SK-N-DZ (cell line): ENCODE measurements at regions not wholly inside any gene's neighbourhood (a gene's known extent, or its start where the extent isn't known, plus 50 kb on each side); places are given as distances from the start of the nearest gene placed in this dataset.
A peak's percentile ranks its signal among the peaks of the same experiment; 100 is the strongest.

ENCODE experiments used
- DNase-seq: peaks from one replicate; pipeline ENCODE4 v3.0.0-alpha.2; 2015; ENCODE audit warnings: low spot score

DNA sequence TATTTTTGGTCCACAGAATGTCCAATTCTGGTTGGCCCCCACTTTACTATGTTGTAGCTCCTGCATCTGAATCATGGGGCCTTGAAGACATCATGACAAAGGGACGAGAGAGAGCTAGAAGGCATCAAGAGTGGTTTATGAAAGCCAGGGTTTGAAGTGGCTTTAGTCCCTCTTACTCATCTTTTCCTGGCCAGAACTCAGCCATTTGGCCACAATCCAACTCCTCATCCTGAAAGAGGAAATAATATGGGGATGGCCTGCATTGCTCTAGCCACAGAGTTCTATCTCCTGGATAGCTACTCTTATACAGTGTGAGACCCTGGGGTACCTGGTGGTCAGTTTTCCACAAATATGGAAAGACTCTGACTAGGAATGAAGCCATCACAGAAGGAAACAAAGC is 418.9 kb downstream of the XPNPEP1 start:
- DNase-seq: no peak

DNA sequence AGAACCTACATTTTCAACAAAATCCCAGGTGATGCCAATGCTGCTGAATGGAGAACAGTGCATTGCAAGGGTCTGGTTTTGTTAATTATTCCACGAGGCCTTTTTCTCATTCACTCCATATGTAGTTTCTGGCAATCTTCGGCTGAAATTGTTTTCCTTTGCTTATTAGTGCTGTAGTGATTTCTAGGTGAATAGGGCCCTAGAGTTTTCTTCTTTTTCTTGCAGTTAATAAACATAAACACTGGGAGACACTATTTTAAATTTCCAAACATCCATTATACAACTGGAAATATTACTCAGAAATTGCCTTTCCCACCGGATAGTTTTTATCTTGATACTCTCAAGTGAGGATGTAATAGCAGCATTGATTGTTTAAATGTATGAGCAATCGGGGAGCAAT is 435.6 kb downstream of the XPNPEP1 start:
- DNase-seq: no peak

DNA sequence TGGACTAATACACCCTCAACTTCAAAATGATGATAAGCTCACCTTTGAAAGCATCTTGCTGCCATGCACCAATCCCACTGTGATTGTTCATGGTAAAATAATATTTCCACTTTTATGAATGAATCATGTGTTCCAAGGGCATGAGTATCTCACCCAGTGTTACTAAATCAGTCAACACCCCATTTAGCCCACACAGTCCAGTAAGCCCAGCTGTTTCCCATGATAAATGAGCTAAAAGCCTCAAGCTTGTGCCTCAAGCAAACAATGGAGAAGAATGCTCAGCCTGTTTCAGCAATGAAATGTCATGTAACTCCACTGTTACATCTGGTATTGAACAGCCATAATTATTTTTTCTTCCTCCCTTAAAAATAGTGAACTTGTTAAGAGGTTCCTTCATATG is 442.5 kb downstream of the XPNPEP1 start:
- DNase-seq: no peak

DNA sequence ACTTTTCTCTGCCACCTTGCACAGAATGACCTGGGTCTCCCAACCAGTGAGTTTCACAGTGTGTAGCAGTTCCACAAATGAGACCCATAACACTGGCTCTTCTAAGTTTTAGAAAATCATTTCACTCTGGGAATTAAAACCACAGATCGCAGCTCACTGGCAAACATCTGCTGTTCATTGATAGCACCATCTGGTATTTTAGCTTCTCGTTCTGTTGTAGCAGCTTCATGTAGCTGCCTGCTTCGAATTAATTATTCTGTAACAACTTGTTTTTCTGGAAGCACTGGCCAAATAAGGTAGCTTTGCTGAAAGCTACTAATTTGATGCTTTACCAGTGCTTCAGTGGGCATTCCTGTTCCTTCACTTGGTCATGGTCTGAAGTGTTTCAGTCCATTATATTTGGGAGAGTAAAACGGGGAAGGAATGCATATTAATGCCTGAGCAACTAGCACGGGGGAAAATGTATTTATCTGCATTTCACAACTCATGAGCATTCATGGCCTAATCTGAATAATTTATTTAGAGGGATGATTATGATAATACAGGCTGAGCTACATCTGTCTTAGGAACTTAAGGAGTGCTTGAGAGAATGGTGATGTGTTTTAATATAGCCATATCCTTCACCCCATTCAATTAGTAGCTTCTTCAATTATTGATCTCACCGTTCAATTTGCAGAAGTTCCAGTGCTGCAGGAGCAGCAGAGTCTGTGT is 447.4 kb downstream of the XPNPEP1 start:
- no peak for DNase-seq

DNA sequence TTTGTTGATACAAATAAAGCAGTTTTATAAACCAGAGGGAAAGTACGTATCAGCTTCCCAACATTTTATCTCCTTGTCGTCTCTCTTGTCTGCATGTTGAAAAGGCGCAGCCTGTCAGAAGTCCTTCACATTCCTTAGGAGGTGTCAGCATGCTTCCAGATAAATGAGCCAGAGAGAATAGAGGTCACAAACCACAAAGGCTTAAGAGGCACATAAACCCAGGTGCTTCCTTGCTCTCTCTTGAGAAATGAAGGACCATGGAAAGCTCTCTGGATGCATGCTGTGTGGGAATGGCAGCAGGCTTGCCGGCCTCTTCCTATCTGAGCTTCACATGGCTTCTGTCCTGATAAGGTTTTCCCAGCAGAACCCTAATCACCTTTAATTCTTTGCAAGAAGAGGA is 448.5 kb downstream of the XPNPEP1 start:
- DNase-seq: no peak

DNA sequence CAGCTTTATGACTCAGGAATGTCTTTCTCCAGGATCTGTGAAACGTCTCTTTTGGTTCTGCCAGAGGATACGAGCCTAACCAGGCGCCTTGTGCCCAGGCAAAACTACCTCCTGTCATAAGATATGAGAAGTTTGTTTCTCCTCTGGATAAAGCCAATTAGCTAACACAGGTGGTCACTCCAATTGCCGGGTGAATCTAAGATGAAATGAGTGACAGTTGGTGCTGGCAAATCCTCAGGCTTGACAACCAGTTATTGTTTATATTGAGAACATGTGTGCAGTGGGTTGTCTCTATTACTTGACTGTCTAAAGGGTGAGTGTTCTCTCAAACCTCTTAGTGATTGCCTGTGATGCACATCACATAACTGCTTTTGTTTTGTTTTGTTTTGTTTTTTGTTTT is 449.1 kb downstream of the XPNPEP1 start:
- no peak for DNase-seq

DNA sequence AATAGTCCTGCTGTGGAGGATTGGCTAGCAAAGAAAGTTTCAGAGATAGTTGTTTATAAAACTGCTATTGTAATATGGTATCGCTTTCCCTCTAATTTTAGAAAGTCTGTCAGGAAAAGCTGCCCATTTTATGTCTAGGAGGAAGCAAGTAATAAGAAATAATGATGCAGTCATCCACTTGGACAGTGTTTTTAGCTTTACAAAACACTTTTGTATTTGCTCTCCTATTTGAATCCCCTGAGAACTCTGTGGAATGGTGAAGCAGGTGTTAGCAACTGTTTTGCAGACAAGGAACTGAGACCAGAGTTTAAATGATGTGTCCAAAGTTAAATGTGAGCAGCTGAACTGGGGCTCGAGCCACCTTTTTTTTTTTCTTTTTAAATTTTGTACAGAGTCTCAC is 455.8 kb downstream of the XPNPEP1 start:
- no peak for DNase-seq

DNA sequence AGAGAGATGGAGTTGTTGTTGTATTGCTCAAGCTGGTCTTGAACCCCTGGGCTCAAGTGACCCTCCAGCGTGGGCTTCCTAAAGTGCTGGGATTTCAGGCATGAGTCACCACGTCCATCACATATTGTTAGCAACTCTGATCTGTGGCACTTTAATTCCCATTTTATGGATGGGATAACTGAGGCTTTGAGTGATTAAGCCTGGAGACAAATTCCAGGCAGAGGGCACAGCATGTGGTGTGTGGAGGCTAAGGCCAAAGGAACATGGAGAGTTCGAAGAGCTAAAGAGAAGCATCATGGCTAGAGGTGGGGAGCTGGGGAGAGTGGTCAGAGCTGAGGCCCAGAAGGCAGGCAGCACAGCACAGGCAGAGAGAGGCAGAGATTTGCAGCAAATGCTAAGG is 458.4 kb downstream of the XPNPEP1 start:
- no peak for DNase-seq

DNA sequence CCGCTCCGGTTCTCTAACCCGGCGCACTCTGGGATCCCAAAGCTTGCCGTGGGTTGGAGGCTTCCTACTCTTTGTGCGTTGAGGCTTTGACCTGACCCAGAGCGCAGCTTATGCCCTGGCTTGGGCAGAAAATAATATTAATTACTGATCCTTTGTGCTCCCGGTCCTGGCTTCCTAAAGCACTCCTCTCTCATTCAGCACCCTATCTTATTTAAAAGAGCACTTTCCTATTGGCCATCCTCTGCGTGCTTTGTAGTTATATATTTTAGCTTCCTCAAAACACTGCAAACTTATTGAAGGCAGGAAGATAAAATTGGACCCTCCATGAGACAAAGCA is 466.0 kb downstream of the XPNPEP1 start:
- DNase-seq: no peak

DNA sequence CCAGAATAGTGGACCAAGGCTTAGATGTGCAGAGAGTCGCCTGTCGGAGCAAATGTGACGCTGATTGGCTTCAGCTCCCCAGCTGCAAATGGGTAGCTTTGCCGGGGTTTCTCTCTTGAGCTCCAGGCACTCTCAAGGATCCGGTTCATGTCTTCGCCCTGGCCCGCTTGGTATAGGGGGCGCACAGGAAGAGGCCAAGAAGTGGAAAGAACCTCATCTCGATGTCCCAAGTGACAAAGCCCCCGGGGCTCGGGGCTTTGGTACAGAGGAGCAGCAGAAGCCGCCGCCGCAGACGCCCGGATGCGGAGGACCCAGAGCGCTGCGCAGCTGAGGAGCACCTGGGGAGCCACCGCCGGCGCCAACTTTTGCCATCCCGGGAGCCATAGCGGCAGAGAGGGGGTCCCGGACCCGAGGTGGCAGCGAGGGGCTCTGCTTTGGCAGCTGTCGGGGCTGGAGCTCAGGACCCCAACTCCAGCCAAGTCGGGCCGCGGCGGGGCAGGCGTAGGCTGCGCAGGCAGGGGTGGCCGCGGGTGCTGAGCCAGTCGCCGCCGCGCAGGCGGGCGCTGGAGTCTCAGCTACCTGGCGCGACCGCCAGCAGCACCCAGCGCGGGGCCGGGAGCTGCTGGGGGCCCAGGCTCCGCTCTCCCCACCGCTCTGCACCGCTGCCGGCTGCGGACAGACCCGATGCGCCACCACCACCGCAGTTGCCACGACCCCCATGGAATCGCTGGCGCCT is 466.6 kb downstream of the XPNPEP1 start:
- DNase-seq: no peak

DNA sequence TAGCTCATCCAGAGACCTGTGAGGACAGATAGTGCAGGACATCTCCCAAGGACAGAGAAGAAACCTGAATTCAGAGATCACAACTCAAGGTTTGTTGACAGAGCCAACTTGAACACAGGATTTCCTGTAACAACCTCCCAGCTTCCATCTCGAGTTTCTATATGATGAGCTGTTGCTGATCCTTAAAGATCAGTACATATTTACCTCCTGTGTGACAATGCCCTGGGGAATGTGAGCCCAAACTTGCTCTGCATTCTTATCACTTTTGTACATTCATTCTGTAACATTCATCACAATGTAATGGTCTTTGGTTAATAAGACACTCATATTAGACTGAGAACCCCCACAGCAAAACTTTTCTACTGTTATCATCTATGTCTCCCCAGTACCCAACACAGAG is 468.6 kb downstream of the XPNPEP1 start:
- no peak for DNase-seq

DNA sequence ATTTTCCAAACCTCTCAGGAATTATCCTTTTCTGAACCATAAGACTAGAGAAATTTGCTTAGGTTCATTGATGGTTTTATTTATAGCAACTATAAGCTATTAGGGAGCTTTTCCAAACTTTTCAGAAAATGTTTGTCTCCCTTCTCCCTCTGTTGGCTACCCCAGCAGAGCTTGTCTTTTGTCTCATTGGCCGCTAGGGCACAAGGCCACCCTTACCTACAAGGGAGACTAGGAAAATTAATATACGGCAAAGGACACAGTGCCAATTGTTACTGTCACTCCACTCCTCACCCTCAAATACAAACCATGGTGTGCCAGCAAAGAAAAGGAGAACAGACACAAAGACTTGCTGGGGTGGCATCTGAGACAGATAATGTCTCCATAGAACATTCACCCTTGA is 471.4 kb downstream of the XPNPEP1 start:
- DNase-seq: no peak

DNA sequence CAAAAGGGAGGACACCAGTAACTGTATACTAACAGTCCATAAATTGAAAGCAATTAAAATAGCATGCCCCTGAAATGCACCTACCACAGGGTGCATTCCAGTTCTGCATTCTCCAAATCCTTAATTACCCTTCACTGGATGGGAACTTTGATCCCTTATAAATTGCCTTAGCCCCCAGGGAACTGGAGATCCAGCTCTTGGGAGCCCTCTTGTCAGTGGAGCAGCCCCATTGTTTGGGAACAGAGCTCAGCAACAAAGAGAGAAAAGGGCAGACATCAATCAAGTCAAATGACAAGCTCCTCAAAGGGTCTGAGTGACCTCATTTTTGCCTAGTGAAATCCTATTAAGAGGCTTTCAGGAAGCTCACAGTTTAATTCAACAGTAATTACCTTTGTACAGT is 472.6 kb downstream of the XPNPEP1 start:
- DNase-seq: no peak

DNA sequence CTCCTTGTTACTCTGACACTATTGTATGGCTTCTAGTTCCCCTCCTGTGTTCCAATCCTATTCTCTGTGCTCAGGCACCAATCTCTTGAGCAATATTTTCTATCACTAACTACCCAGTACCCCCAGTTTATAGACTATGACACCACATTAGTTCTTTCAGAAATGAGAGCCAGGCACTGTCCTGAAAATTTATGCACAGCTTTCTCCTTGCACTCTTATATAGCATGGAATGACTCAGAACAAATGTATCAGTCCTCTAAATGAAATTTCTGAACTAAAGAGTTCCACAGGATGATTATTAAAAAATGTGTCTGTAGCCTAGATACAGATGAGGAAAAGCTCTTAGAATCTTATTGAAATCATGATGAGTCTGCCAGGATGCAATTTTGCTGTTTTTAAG is 489.9 kb downstream of the XPNPEP1 start:
- DNase-seq: no peak

DNA sequence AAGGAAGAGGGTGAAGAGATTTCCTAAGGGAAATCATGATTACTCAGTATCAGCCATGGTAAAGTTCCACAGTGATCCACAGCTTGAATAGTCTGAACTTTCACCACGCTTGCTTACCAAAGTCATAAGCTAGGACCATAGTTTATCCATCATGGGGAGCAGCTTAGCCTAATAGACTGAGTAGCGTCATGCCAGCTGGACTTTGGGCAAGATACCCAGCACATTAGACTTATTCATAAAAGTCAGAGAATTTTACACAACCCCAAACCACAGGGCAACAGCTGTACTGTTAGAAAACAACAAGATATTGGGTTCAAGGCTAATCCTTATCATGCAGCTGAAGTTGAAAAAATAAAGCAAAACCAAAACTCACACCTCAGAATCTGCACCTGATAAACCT is 491.0 kb downstream of the XPNPEP1 start:
- DNase-seq: no peak

DNA sequence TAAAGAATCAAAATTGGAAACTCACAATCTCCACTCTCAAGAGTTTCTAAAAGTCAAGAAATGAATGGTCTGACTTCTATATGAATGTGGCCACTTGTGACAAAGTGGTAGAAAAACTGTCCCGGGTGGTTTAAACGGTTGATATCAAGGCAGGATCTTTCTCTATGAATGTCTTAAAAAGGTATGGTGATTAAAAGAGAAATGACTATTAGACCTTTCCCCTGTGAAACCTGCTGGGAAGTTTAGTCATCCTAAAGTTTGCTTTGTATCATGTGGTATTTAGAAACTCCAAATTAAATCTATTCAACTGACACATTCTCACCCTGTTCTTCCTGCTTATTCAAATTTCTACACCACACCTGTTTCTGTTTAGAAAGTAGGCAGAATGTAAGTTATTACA is 492.5 kb downstream of the XPNPEP1 start:
- no peak for DNase-seq

DNA sequence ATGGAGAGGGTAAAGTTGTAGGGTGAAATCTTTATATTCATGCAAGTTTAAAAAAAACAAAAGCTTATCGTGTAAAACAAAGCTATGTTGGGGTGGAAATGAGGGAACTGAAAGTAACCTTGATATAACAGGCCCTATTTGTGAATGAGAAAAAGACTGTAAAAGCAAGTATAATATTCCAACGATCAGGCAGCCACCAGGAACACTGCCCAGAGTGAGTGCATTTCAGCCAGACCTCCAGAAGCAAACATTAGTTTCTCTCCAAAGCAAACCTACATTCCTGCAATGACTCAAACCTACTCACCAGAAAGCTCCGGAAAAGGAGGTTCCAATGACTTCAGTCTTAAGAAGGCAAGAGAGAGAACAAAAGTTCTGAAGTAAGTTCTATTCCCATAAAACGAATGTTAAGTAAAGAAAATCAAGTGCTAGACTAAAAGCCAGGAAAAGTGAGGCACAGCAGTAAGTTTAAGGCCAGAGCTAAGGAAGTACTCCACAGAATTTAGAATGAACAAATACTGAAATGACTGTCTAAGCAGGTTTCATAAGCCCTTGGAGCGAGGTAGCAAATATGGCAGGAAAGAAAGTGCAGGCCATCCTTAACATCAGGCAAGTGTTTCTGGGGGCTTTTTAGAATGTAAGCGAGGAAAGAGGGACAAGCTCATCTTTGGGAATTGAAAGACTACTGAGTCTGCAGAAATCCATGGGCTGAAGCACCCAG is 493.1 kb downstream of the XPNPEP1 start:
- DNase-seq: no peak

DNA sequence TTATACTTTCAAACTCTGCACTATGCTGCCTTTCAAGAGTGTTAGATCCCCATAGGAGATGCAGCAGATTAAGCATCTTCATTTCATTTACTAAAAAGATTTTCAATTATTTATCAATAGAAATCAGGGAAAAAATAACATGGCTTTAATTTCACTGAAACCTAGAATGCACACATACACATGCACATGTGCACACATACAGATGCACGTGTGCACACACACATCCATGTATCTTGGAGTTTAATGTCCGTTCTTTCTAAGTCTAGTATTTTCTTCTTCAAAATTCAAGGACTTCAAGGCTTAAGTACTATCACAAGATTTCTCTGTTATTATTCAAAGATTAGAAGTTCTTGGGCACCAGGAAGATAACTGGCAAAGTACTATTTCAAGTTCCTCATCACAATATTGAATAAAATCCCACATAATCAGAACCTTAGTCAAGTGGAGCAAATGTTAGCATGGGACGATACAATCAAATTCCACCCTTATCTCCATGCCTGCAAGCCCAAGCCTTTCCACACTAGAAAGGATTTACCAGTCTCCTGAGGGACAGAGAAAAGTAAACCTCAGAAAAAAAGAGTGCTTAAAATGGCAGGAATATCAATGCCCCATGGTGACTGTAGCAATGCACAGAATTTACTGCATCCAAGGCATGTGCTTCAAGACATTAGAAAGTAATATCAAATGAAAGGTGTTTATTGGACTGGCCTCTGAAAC is 494.4 kb downstream of the XPNPEP1 start:
- DNase-seq: no peak

DNA sequence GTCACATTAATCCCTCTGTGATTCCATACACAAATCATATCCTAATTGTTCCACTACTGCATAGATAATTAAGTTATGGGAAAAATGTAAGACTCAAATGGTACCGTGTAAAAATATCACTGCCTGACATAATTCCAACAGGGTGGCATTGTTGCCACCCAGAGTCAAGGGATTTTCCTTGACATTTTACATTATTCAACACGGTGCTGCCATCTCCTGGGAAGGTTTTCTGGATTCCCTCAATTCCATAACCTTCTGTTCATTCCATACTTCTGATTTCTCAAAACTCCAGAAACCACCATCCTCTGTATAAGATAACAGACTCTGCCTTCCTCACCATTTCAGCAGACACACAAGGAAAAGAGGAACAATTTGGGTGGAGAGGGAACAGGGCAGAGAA is 495.9 kb downstream of the XPNPEP1 start:
- DNase-seq: peak; percentile 8

DNA sequence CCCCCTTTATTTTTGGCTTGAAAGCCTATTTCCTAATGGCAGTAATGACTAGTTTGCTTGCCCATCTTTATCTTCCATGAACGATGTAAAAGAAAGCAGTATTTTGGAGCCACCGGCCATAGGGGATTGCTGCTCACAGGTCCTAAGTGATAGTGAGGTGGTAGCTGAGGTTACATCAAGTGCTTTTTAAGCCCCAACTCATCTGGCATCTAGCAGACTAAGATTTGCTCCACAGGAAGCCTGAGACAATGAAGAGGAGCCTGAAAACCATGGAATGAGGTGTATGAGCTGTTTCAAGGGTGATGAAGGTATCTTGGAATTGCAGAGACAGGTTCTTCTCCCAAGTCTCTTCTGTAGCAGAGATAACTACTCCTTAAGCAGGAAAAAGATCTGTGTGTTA is 496.3 kb downstream of the XPNPEP1 start:
- no peak for DNase-seq

DNA sequence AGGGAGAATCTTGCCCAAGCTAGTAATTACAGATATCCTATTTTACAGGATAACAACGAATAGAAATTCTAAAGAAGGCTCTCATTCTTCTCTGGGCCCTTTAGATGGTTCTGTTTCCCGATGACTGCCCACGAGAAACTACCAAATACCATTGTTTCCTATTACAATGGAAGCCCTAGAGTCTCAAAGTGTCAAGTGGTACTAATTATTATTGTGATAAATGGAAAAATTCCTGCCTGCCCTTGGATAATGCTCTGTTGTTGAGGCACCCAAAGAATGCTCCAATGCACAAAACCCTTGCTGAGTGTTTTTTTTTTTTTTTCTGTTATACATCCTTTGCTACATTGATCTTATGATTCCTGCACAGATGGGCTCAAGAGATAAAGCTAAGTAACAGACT is 504.5 kb downstream of the XPNPEP1 start:
- no peak for DNase-seq

DNA sequence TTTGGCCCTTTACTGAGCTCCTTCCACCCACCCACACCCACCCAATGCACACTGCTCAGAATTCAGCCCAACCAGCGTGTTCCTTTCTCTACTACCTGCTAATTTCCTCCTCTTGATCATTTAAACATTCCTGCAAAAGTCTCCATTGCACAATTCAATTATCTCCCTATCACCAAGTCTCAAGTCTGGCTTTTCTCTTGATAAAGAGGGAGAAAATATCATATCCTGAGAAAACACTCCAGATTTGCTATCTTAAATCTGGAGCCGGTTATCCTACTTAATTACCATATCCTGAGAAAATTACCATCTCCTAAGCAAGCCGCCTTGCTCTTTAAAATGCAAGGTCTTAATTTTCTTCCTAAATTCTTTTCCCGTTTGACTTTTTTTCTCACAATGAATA is 505.5 kb downstream of the XPNPEP1 start:
- peak; percentile 8 for DNase-seq
